GM18951 (cell line): ENCODE measurements at regions not wholly inside any gene's neighbourhood (a gene's known extent, or its start where the extent isn't known, plus 50 kb on each side); places are given as distances from the start of the nearest gene placed in this dataset.

ENCODE experiments used
- POLR2A ChIP-seq: IDR thresholded peaks from 4 replicates; pipeline ENCODE4 v1.6.1; 2011; ENCODE audit warnings: mild to moderate bottlenecking; ENCODE audit not compliant: insufficient read length, insufficient read depth; ENCODE audit errors: extremely low read depth
- in situ Hi-C: fragments of 300-500 bp; cut with MboI; formaldehyde crosslinking; loops from one replicate; pipeline ENCODE4 v1.12.0; 2022; ENCODE audit warnings: low sequenced_read_pairs, mixed read lengths, inconsistent platforms; ENCODE audit not compliant: unreplicated experiment

DNA sequence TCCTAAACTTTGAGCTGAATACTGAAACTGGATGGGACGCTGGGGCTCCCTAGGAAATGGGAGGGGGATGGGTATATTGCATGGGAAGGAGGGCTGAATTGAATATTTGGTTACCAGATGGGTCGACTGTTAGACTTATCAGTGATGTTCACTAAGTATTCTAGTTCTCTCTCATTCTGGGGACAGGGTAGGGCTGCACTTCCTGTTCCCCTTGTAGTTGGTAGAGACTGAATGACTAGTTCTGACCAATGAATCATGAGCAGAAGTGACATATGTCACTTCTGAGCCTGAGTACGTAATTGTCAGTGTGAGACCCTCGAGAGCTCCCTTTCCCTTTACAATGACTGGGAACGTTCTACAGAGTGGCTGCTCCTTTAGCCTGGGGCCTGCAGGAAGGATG is 55.5 kb upstream of the DMRT1 start:
- no peak for TF ChIP-seq POLR2A
- in situ Hi-C loops: loop anchor here (10.0 kb wide), 1 partner anchor 171 kb away; no protein-coding TSS in a partner anchor

DNA sequence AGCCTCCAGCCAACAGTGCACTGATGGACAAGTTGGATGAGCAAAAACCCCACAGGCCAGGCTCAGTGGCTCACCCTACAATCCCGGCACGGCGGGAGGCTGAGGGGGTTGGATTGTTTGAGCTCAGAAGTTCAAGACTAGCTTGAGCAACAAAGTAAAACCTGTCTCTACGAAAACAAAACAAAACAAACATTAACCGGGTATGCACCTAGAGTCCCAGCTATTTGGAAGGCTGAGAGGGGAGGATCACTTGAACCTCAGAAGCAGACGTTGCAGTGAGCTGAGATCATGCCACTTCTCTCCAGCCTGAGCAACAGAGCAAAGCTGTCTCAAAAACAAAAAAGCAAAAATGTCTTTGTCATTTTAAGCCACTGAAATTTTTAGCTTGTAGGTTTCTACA is 55.1 kb upstream of the DMRT1 start:
- in situ Hi-C loops: loop anchor here (10.0 kb wide), 1 partner anchor 172 kb away; no protein-coding TSS in a partner anchor
- no peak for TF ChIP-seq POLR2A

GRCh38 chr9:788777-789176 is 52.7 kb upstream of the DMRT1 start:
- in situ Hi-C loops: loop anchor here (10.0 kb wide), 1 partner anchor 174 kb away; no protein-coding TSS in a partner anchor
- no peak for TF ChIP-seq POLR2A
